Right lobe of liver (tissue), 6 donors: ENCODE measurements at regions not wholly inside any gene's neighbourhood (a gene's known extent, or its start where the extent isn't known, plus 50 kb on each side); places are given as distances from the start of the nearest gene placed in this dataset.
A peak's percentile ranks its signal among the peaks of the same experiment; 100 is the strongest.

ENCODE experiments used
- ATAC-seq, 4 donors: fragments of 200-7000 bp; cut with Tn5 transposase; one replicate each; pipeline ENCODE4 v1.9.1; 2020; ENCODE audit warnings: mild to moderate bottlenecking in 4 of 4, moderate library complexity in 4 of 4
- DNase-seq, 3 donors: peaks; one replicate each; pipeline ENCODE4 v3.0.0-alpha.2; 2020
- H3K27ac ChIP-seq, 3 donors: fragments of 200-600 bp; one replicate each; pipeline ENCODE4 v1.8.0; 2022
- H3K27me3 ChIP-seq, 2 donors: fragments of 200-600 bp; one replicate each; pipeline ENCODE4 v1.8.0; 2022
- H3K36me3 ChIP-seq, 4 donors: fragments of 200-600 bp; sonication (generic) in 1 of 4; one replicate each; pipeline versions ENCODE4 v1.5.1 to v1.8.0; 2017 to 2022; ENCODE audit warnings: control low read depth in 1 of 4
- H3K4me1 ChIP-seq, 4 donors: fragments of 200-600 bp; sonication (generic) in 1 of 4; one replicate each; pipeline versions ENCODE4 v1.5.1 to v1.8.0; 2017 to 2022; ENCODE audit warnings: control low read depth in 1 of 4
- H3K4me3 ChIP-seq, 3 donors: fragments of 200-600 bp; one replicate each; pipeline ENCODE4 v1.8.0; 2022
- H3K9me3 ChIP-seq, 4 donors: fragments of 200-600 bp; sonication (generic) in 1 of 4; one replicate each; pipeline versions ENCODE4 v1.5.1 to v1.8.0; 2017 to 2022; ENCODE audit warnings: control low read depth in 1 of 4
- POLR2A ChIP-seq: fragments of 450-650 bp; IDR thresholded peaks from one replicate; pipeline ENCODE4 v1.6.1; 2017; ENCODE audit warnings: antibody characterized with exemption, mild to moderate bottlenecking
- WGBS: methylation state at CpG from one replicate; pipeline ENCODE4 v1.1.6; 2018; ENCODE audit warnings: low coverage, low lambda C conversion rate; ENCODE audit not compliant: insufficient coverage; ENCODE audit errors: missing lambda C conversion rate; 5-methylcytosine and 5-hydroxymethylcytosine counted together
- intact Hi-C, 2 donors: fragments of 100-400 bp; cut with DNase I; formaldehyde crosslinking; loops; one replicate each; pipeline versions ENCODE4 v1.11.2 to v1.14.1; 2022
- TF ChIP-seq, protein P1 (sequence below), 4 donors: fragments of 200-600 bp in 3 of 4; fragments of 450-650 bp in 1 of 4; IDR thresholded peaks; one replicate each; pipeline versions ENCODE4 v1.5.1 to v1.8.0; 2016 to 2022; ENCODE audit warnings: antibody characterized with exemption in 4 of 4, mild to moderate bottlenecking in 2 of 4
- donor health status: DM: no; HTN: yes; CAD: no.
- donor health status: DM: no; HTN: no; CAD: no.
- donor health status: DM: no; HTN: no; CAD: no.
- donor health status: DM: no; HTN: yes; CAD: no.
- donor health status: DM: no; HTN: yes; CAD: no.

DNA sequence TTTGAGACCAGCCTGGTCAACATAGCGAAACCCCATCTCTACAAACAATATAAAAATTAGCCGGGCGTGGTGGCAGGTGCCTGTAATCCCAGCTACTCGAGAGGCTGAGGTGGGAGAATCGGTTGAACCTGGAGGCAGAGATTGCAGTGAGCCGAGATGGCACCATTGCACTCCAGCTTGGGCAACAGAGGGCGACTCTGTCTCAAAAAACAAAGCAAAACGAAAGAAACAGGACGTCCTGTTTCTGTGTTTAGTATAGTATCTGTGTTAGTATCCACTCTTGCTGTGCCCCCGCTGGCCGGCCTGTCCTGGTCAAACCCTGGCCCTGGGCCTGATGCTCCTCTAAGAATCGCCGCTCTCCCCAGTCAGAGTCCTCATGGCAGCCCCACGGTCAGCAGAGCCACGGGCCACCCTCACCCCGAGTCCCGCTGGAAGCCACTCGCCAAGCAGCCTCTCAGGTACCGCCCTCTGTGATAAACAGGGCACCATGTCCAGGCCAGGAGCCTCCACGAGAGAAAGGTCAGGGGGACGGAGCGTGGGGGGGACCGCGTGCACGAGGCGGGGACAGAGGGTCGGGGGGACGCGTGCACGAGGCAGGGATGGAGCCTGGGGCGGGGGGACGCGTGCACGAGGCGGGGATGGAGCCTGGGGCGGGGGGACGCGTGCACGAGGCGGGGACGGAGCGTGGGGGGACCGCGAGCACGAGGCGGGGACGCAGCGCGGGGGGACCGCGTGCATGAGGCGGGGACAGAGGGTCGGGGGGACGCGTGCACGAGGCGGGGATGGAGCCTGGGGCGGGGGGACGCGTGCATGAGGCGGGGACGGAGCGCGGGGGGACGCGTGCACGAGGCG is 384.5 kb downstream of the SMOC2 start:
- 88% methylated on average over 48 of the region's 68 CpGs for WGBS
- Histone ChIP-seq H3K4me1 (no peaks in the 10 kb centered on the region), H3K36me3 (no peaks in the 10 kb centered on the region), H3K4me3 (no peak overlapping the region), H3K27me3 (no peaks in the 10 kb centered on the region), H3K9me3 (no peaks in the 10 kb centered on the region), H3K27ac (no peak overlapping the region)
- ATAC-seq (peak in 1 of 4 donors; percentile 21), DNase-seq (no peak)
- intact Hi-C loops = no loop called here
- TF ChIP-seq POLR2A = no peak
- TF ChIP-seq, protein P1, sequence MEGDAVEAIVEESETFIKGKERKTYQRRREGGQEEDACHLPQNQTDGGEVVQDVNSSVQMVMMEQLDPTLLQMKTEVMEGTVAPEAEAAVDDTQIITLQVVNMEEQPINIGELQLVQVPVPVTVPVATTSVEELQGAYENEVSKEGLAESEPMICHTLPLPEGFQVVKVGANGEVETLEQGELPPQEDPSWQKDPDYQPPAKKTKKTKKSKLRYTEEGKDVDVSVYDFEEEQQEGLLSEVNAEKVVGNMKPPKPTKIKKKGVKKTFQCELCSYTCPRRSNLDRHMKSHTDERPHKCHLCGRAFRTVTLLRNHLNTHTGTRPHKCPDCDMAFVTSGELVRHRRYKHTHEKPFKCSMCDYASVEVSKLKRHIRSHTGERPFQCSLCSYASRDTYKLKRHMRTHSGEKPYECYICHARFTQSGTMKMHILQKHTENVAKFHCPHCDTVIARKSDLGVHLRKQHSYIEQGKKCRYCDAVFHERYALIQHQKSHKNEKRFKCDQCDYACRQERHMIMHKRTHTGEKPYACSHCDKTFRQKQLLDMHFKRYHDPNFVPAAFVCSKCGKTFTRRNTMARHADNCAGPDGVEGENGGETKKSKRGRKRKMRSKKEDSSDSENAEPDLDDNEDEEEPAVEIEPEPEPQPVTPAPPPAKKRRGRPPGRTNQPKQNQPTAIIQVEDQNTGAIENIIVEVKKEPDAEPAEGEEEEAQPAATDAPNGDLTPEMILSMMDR (IDR thresholded peaks at IDR 0.05) = no peak

DNA sequence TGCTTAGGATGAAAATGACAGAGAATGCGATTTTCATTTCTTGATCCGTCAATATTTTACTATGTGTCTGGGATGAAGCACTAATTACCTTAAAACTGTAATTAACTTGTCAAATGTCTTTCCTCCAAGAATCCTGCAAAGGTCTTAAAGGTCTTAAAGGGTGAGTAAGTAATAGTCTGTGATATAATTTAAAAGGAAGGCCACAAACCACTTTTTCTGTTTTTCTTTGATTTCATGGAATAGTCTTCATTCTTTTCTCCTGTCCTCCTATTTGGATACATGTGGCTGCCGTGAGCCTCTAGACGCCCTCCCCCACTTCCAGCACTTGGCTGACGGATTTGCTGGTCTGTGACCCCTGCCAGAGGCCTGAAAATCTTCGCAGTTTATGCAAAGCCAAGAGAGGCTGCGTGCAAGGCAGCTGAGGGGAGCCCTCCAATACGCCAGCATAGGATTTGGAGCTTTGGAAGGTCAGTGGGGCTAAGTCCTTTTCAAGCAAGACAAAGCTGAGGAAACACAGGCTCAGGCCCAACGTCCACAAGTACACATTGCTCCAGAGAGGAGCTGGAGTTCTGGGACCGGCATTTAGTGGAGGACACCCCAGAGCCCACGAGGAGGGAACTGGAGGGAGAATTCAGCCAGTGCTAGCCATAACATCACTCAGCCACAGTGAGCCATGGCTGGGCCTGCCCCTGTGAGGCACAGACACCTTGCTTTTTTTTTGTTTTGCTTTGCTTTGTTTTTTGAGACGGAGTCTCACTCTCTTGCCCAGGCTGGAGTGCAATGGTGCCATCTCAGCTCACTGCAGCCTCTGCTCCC is 382.6 kb downstream of the SMOC2 start:
- 32% methylated on average over 11 of the region's 12 CpGs for WGBS
- DNase-seq (no peak), ATAC-seq (peak in 2 of 4 donors; percentile 32 to 33)
- H3K4me1 ChIP-seq = no peaks in the 10 kb centered on the region
- no peak overlapping the region for H3K4me3 ChIP-seq
- TF ChIP-seq, protein P1 (IDR thresholded peaks at IDR 0.05) = no peak
- H3K27ac ChIP-seq = no peak overlapping the region
- H3K27me3 ChIP-seq = no peaks in the 10 kb centered on the region
- H3K36me3 ChIP-seq = no peaks in the 10 kb centered on the region
- intact Hi-C loops = no loop called here
- H3K9me3 ChIP-seq = no peaks in the 10 kb centered on the region

DNA sequence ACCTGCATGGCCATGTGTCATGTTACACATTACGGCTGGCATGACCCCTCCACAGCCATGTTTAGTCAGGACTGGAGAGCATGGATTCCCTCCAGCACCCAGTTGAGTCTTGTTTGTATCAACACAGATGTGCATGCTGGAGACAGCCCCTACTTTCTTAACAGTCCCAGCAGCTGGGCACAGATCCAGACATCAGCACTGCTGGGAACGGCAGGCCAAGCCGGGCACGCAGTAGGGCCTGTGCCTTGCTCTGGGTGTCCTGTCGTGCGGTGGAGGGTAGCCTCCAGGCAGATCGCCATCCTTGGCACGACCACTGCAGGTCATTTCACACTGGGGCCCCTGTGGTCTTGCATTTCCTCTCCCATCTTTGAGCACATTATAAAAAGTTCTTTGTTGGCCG is 381.4 kb downstream of the SMOC2 start:
- intact Hi-C loops = no loop called here
- whole genome bisulfite sequencing = no CpG with 5 or more reads among the region's 9 CpGs
- Histone ChIP-seq H3K4me1 (no peaks in the 10 kb centered on the region), H3K27me3 (no peaks in the 10 kb centered on the region), H3K9me3 (no peaks in the 10 kb centered on the region), H3K27ac (no peak overlapping the region), H3K4me3 (no peak overlapping the region), H3K36me3 (no peaks in the 10 kb centered on the region)
- DNase-seq (no peak), ATAC-seq (peak in 1 of 4 donors; percentile 18)
- TF ChIP-seq, protein P1 (IDR thresholded peaks at IDR 0.05) = no peak
- no peak for TF ChIP-seq POLR2A

DNA sequence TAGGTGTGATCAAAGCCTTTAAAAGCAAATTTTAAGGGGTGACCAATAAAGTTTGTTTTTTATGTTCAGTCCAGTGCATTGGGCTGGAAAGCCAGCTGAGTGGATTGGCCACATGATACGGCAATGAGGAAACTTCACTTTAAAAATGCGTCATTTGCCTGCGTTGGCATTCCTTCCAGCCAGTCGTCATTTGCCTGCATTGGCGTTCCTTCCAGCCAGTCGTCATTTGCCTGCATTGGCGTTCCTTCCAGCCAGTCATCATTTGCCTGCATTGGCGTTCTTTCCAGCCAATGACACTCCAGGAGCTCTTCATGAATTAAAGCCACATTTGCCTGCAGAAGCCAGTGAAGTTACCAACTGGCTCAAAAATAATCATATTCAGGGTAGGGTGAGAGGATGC is 378.6 kb downstream of the SMOC2 start:
- Histone ChIP-seq H3K36me3 (no peaks in the 10 kb centered on the region), H3K27ac (no peak overlapping the region), H3K4me1 (no peaks in the 10 kb centered on the region), H3K9me3 (no peaks in the 10 kb centered on the region), H3K4me3 (no peak overlapping the region), H3K27me3 (no peaks in the 10 kb centered on the region)
- intact Hi-C loops = no loop called here
- DNase-seq = no peak
- WGBS = 29% methylated on average over 2 of the region's 8 CpGs
- ATAC-seq = no peak
- TF ChIP-seq, protein P1 (IDR thresholded peaks at IDR 0.05) = no peak
- TF ChIP-seq POLR2A = no peak
